Natural killer cell (primary cell): ENCODE measurements at regions not wholly inside any gene's neighbourhood (a gene's known extent, or its start where the extent isn't known, plus 50 kb on each side); places are given as distances from the start of the nearest gene placed in this dataset.

ENCODE experiments used
- ATAC-seq, 3 donors: fragments of 150-1000 bp in 2 of 3; fragments of 200-7000 bp in 1 of 3; cut with Tn5 transposase; 1 replicate in 1 of 3; 2 replicates in 2 of 3; pipeline ENCODE4 v1.10.0; 2021; ENCODE audit warnings: mild to moderate bottlenecking in 2 of 3, moderate library complexity in 2 of 3
- DNase-seq, 2 donors: peaks; one replicate each; pipeline versions ENCODE4 v3.0.0 to v3.0.0-alpha.2; 2013 to 2021; ENCODE audit warnings: mixed read lengths in 1 of 2
- H3K27ac ChIP-seq: one replicate; pipeline ENCODE4 v1.5.1; 2013; ENCODE audit warnings: mild to moderate bottlenecking, low read length
- H3K27me3 ChIP-seq: one replicate; pipeline ENCODE4 v1.6.1; 2013; ENCODE audit warnings: low read length; ENCODE audit not compliant: control insufficient read depth, insufficient read depth
- H3K36me3 ChIP-seq: one replicate; pipeline ENCODE4 v1.6.1; 2013; ENCODE audit warnings: low read length; ENCODE audit not compliant: control insufficient read depth, insufficient read depth
- H3K4me1 ChIP-seq: one replicate; pipeline ENCODE4 v1.6.1; 2013; ENCODE audit warnings: low read length; ENCODE audit not compliant: control insufficient read depth, insufficient read depth
- H3K4me3 ChIP-seq: one replicate; pipeline ENCODE4 v1.5.1; 2013; ENCODE audit warnings: low read length
- H3K9me3 ChIP-seq: one replicate; pipeline ENCODE4 v1.6.1; 2013; ENCODE audit warnings: low read length; ENCODE audit not compliant: control insufficient read depth, insufficient read depth
- H3K27ac Mint-ChIP-seq, 2 donors: one replicate each; pipeline ENCODE4 v1.8.0; 2022; ENCODE audit warnings: mild to moderate bottlenecking in 2 of 2, mixed read lengths in 2 of 2, moderate library complexity in 1 of 2
- H3K27me3 Mint-ChIP-seq, 2 donors: one replicate each; pipeline ENCODE4 v1.8.0; 2022; ENCODE audit warnings: low read depth in 2 of 2, mixed read lengths in 2 of 2
- H3K36me3 Mint-ChIP-seq: one replicate; pipeline ENCODE4 v1.8.0; 2022; ENCODE audit warnings: mixed read lengths
- H3K4me1 Mint-ChIP-seq, 2 donors: one replicate each; pipeline ENCODE4 v1.8.0; 2022; ENCODE audit warnings: mixed read lengths in 2 of 2
- H3K4me3 Mint-ChIP-seq: one replicate; pipeline ENCODE4 v1.8.0; 2022; ENCODE audit warnings: mild to moderate bottlenecking, moderate library complexity, mixed read lengths
- H3K9me3 Mint-ChIP-seq, 2 donors: one replicate each; pipeline ENCODE4 v1.8.0; 2022; ENCODE audit warnings: mixed read lengths in 2 of 2
- CTCF ChIP-seq: fragments of 200-600 bp; IDR thresholded peaks from one replicate; pipeline ENCODE4 v1.8.0; 2022; ENCODE audit warnings: antibody characterized with exemption
- WGBS: methylation state at CpG from one replicate; pipeline ENCODE4 v1.1.7; 2013; ENCODE audit warnings: missing lambda C conversion rate; ENCODE audit not compliant: insufficient coverage; 5-methylcytosine and 5-hydroxymethylcytosine counted together
- intact Hi-C: fragments of 100-400 bp; cut with micrococcal nuclease; formaldehyde crosslinking; loops from one replicate; pipeline ENCODE4 v1.14.2; 2022

GRCh38 chr22:44410451-44410991 is 87.5 kb downstream of the RTL6 start:
- intact Hi-C loops: no loop called here
- H3K36me3 ChIP-seq: no peaks in the 10 kb centered on the region
- H3K4me3 ChIP-seq: no peak overlapping the region
- Mint-ChIP-seq H3K4me3 (no peak overlapping the region), H3K4me1 (no peaks in the 10 kb centered on the region), H3K36me3 (no peaks in the 10 kb centered on the region), H3K27me3 (peaks cover 0 to 3% of the 10 kb centered on the region in 2 donors), H3K27ac (no peak overlapping the region), H3K9me3 (no peaks in the 10 kb centered on the region)
- 90% methylated on average over 16 of the region's 16 CpGs for WGBS
- H3K4me1 ChIP-seq: no peaks in the 10 kb centered on the region
- ATAC-seq: no peak
- no peaks in the 10 kb centered on the region for H3K27me3 ChIP-seq
- no peak overlapping the region for H3K27ac ChIP-seq
- no peak for TF ChIP-seq CTCF
- DNase-seq: no peak
- no peaks in the 10 kb centered on the region for H3K9me3 ChIP-seq

GRCh38 chr22:44409974-44410316 is 88.1 kb downstream of the RTL6 start:
- TF ChIP-seq CTCF: no peak
- no peaks in the 10 kb centered on the region for H3K36me3 ChIP-seq
- intact Hi-C loops: no loop called here
- ATAC-seq: no peak
- H3K4me3 ChIP-seq: no peak overlapping the region
- H3K4me3 Mint-ChIP-seq: no peak overlapping the region
- H3K27me3 Mint-ChIP-seq: peaks cover 0 to 3% of the 10 kb centered on the region in 2 donors
- H3K27me3 ChIP-seq: no peaks in the 10 kb centered on the region
- H3K27ac Mint-ChIP-seq: no peak overlapping the region
- 94% methylated on average over 7 of the region's 7 CpGs for WGBS
- H3K9me3 ChIP-seq: no peaks in the 10 kb centered on the region
- no peaks in the 10 kb centered on the region for H3K4me1 Mint-ChIP-seq
- H3K36me3 Mint-ChIP-seq: no peaks in the 10 kb centered on the region
- H3K4me1 ChIP-seq: no peaks in the 10 kb centered on the region
- no peak overlapping the region for H3K27ac ChIP-seq
- H3K9me3 Mint-ChIP-seq: no peaks in the 10 kb centered on the region
- DNase-seq: no peak

DNA sequence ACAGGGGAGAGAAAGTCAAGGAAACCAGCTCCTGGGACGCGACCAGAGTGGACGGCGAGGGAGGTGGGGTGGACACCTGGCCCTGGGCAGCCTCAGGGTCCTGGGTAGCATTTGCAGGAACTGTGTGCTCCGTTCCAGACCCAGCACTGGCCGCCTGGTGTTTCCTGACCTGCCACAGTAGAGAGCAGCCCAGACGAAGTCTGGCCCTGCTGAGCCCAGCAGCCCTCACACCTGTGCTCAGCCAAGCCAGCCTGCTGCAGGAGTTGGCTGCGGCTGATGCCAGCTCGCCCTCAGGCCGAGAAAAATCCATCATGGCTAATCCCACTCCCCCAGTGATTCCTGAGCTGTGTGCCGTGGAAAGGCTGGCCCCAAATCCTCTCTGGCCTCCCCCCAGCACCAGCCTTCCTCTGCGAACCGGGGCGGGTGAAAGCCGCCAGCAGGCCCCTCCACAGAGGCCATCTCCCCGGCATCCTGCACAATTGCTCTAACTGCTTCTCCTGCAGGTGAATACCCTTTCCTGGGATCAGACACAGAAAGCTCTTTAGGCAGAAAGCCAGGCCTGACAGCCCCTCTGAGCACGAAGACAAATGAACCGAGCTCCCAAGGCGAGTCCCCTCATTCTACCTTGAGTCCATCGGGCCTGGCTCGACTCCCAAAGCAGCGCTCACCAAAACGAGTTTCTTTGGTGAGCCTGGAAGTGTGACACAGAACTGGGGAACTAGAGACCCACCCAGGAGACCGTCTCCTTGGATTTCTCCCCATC is 88.6 kb downstream of the RTL6 start:
- intact Hi-C loops: no loop called here
- Histone ChIP-seq H3K36me3 (no peaks in the 10 kb centered on the region), H3K4me1 (no peaks in the 10 kb centered on the region), H3K27me3 (no peaks in the 10 kb centered on the region), H3K4me3 (no peak overlapping the region), H3K27ac (no peak overlapping the region), H3K9me3 (no peaks in the 10 kb centered on the region)
- Mint-ChIP-seq H3K4me3 (no peak overlapping the region), H3K9me3 (no peaks in the 10 kb centered on the region), H3K4me1 (no peaks in the 10 kb centered on the region), H3K27ac (no peak overlapping the region), H3K27me3 (peaks cover 0 to 3% of the 10 kb centered on the region in 2 donors), H3K36me3 (no peaks in the 10 kb centered on the region)
- no peak for ATAC-seq
- TF ChIP-seq CTCF: no peak
- no peak for DNase-seq
- 85% methylated on average over 24 of the region's 24 CpGs for WGBS

- ATAC-seq: no peak
- Histone ChIP-seq H3K4me3 (no peak overlapping the region), H3K4me1 (no peaks in the 10 kb centered on the region), H3K36me3 (no peaks in the 10 kb centered on the region), H3K9me3 (no peaks in the 10 kb centered on the region), H3K27me3 (no peaks in the 10 kb centered on the region), H3K27ac (no peak overlapping the region)
- H3K36me3 Mint-ChIP-seq: no peaks in the 10 kb centered on the region
- 89% methylated on average over 7 of the region's 7 CpGs for WGBS
- TF ChIP-seq CTCF: no peak
- no peaks in the 10 kb centered on the region for H3K4me1 Mint-ChIP-seq
- no peak for DNase-seq
- H3K27ac Mint-ChIP-seq: no peak overlapping the region
- intact Hi-C loops: no loop called here
- H3K4me3 Mint-ChIP-seq: no peak overlapping the region
- no peaks in the 10 kb centered on the region for H3K9me3 Mint-ChIP-seq
- peaks cover 0 to 3% of the 10 kb centered on the region in 2 donors for H3K27me3 Mint-ChIP-seq
Measured at GRCh38 chr22:44408829-44409192, 89.2 kb downstream of the RTL6 start.
